Liver (tissue), 8 donors: ENCODE measurements at regions not wholly inside any gene's neighbourhood (a gene's known extent, or its start where the extent isn't known, plus 50 kb on each side); places are given as distances from the start of the nearest gene placed in this dataset.

Experiments
- DNase-seq: peaks from one replicate; pipeline ENCODE4 v3.0.0-alpha.2; 2017; ENCODE audit warnings: low spot score
- H3K27ac ChIP-seq, 2 donors: one replicate each; pipeline ENCODE4 v1.7.0; 2013; ENCODE audit warnings: inconsistent platforms in 2 of 2, low read length in 2 of 2, control low read depth in 1 of 2, low read depth in 1 of 2, mild to moderate bottlenecking in 1 of 2
- H3K27me3 ChIP-seq, 4 donors: one replicate each; pipeline versions ENCODE4 v1.6.1 to v1.7.0; 2013; ENCODE audit warnings: low read length in 3 of 4, inconsistent platforms in 1 of 4, mild to moderate bottlenecking in 1 of 4, moderate library complexity in 1 of 4; ENCODE audit not compliant: control insufficient read depth in 4 of 4, insufficient read depth in 4 of 4
- H3K36me3 ChIP-seq, 4 donors: one replicate each; pipeline versions ENCODE4 v1.6.1 to v1.7.0; 2013; ENCODE audit warnings: low read length in 3 of 4, mild to moderate bottlenecking in 3 of 4, low read depth in 1 of 4, moderate library complexity in 1 of 4; ENCODE audit not compliant: control insufficient read depth in 4 of 4, insufficient read depth in 3 of 4
- H3K4me1 ChIP-seq, 4 donors: one replicate each; pipeline versions ENCODE4 v1.6.1 to v1.7.0; 2013; ENCODE audit warnings: low read length in 3 of 4, mild to moderate bottlenecking in 3 of 4, moderate library complexity in 1 of 4; ENCODE audit not compliant: control insufficient read depth in 4 of 4, insufficient read depth in 4 of 4
- H3K4me3 ChIP-seq, 3 donors: one replicate each; pipeline versions ENCODE4 v1.6.1 to v1.7.0; 2013; ENCODE audit warnings: low read length in 3 of 3, control low read depth in 1 of 3, low read depth in 1 of 3, mild to moderate bottlenecking in 1 of 3
- H3K9ac ChIP-seq, 2 donors: one replicate each; pipeline ENCODE4 v1.7.0; 2013; ENCODE audit warnings: low read length in 2 of 2, mild to moderate bottlenecking in 2 of 2, moderate library complexity in 2 of 2, control low read depth in 1 of 2, low read depth in 1 of 2
- H3K9me3 ChIP-seq, 4 donors: one replicate each; pipeline versions ENCODE4 v1.6.1 to v1.7.0; 2013; ENCODE audit warnings: low read length in 3 of 4; ENCODE audit not compliant: control insufficient read depth in 4 of 4
- ATF3 ChIP-seq: IDR thresholded peaks from 2 replicates; pipeline ENCODE4 v1.6.1; 2016; ENCODE audit warnings: antibody characterized with exemption
- CTCF ChIP-seq: fragments of 150-350 bp; IDR thresholded peaks from 2 replicates; pipeline ENCODE4 v1.5.1; 2017; ENCODE audit warnings: improper control_type of control experiment, low read depth, low read length; ENCODE audit not compliant: missing input control
- EGR1 ChIP-seq, 2 donors: IDR thresholded peaks; 2 replicates each; pipeline ENCODE4 v1.6.1; 2016 to 2018; ENCODE audit warnings: antibody characterized with exemption in 2 of 2, low read depth in 2 of 2
- FOXA1 ChIP-seq: IDR thresholded peaks from 2 replicates; pipeline ENCODE4 v1.6.1; 2016; ENCODE audit warnings: antibody characterized with exemption
- FOXA2 ChIP-seq: IDR thresholded peaks from 2 replicates; pipeline ENCODE4 v1.6.1; 2016; ENCODE audit warnings: antibody characterized with exemption
- GABPA ChIP-seq, 2 donors: IDR thresholded peaks in 1 of 2; conservative IDR thresholded peaks in 1 of 2; 2 replicates each; pipeline ENCODE4 v1.6.1; 2016; ENCODE audit warnings: antibody characterized with exemption in 2 of 2, mild to moderate bottlenecking in 1 of 2, moderate library complexity in 1 of 2
- HNF4A ChIP-seq, 2 donors: conservative IDR thresholded peaks; 2 replicates each; pipeline ENCODE4 v1.6.1; 2016; ENCODE audit warnings: antibody characterized with exemption in 2 of 2, mild to moderate bottlenecking in 2 of 2
- HNF4G ChIP-seq: IDR thresholded peaks from 2 replicates; pipeline ENCODE4 v1.6.1; 2016; ENCODE audit warnings: antibody characterized with exemption
- JUND ChIP-seq, 2 donors: IDR thresholded peaks; 2 replicates each; pipeline ENCODE4 v1.6.1; 2016; ENCODE audit warnings: antibody characterized with exemption in 2 of 2
- MAX ChIP-seq: IDR thresholded peaks from 2 replicates; pipeline ENCODE4 v1.6.1; 2016; ENCODE audit warnings: antibody characterized with exemption
- NR2F2 ChIP-seq: IDR thresholded peaks from 2 replicates; pipeline ENCODE4 v1.6.1; 2016; ENCODE audit warnings: antibody characterized with exemption
- RAD21 ChIP-seq, 2 donors: IDR thresholded peaks; 2 replicates each; pipeline ENCODE4 v1.6.1; 2016; ENCODE audit warnings: antibody characterized with exemption in 2 of 2, mild to moderate bottlenecking in 2 of 2
- REST ChIP-seq: IDR thresholded peaks from 2 replicates; pipeline ENCODE4 v1.6.1; 2016; ENCODE audit warnings: antibody characterized with exemption, mild to moderate bottlenecking
- RXRA ChIP-seq, 2 donors: IDR thresholded peaks; 2 replicates each; pipeline ENCODE4 v1.6.1; 2017 to 2018; ENCODE audit warnings: antibody characterized with exemption in 2 of 2, mild to moderate bottlenecking in 1 of 2
- SP1 ChIP-seq: IDR thresholded peaks from 2 replicates; pipeline ENCODE4 v1.6.1; 2018; ENCODE audit warnings: antibody characterized with exemption, mild to moderate bottlenecking
- TAF1 ChIP-seq: conservative IDR thresholded peaks from 2 replicates; pipeline ENCODE4 v1.6.1; 2016; ENCODE audit warnings: antibody characterized with exemption, mild to moderate bottlenecking
- YY1 ChIP-seq: IDR thresholded peaks from 2 replicates; pipeline ENCODE4 v1.6.1; 2016; ENCODE audit warnings: antibody characterized with exemption, mild to moderate bottlenecking
- ZBTB33 ChIP-seq: IDR thresholded peaks from 2 replicates; pipeline ENCODE4 v1.6.1; 2016; ENCODE audit warnings: antibody characterized with exemption
- WGBS: extraction: QIAGEN DNeasy Blood & Tissue Kit; methylation state at CpG from one replicate; pipeline ENCODE4 v1.1.7; 2013; 5-methylcytosine and 5-hydroxymethylcytosine counted together
- donor health status: healthy.
- donor health status: healthy.
- donor health status: healthy.
- donor health status: healthy.
- donor health status: healthy.

- no peak for DNase-seq
- Histone ChIP-seq H3K27me3 (no peaks in the 10 kb centered on the region), H3K27ac (no peak overlapping the region), H3K4me3 (no peak overlapping the region), H3K9me3 (no peaks in the 10 kb centered on the region), H3K4me1 (no peaks in the 10 kb centered on the region), H3K36me3 (no peaks in the 10 kb centered on the region), H3K9ac (no peak overlapping the region)
- 54% methylated on average over 2 of the region's 2 CpGs for WGBS
- TF ChIP-seq NR2F2 (no peak), GABPA (IDR thresholded peaks at IDR 0.05 in 1 of 2, conservative IDR thresholded peaks at IDR 0.05 in 1 of 2) (no peak), SP1 (no peak), YY1 (no peak), REST (no peak), FOXA2 (no peak), TAF1 (no peak), FOXA1 (no peak), JUND (IDR thresholded peaks at IDR 0.05) (no peak), MAX (no peak), HNF4G (no peak)
Measured at GRCh38 chr13:84049443-84050219, 167.4 kb upstream of the SLITRK1 start.

GRCh38 chr13:84044805-84045204 is 162.5 kb upstream of the SLITRK1 start:
- Histone ChIP-seq H3K27me3 (no peaks in the 10 kb centered on the region), H3K36me3 (no peaks in the 10 kb centered on the region), H3K4me3 (no peak overlapping the region), H3K27ac (no peak overlapping the region), H3K9ac (no peak overlapping the region), H3K9me3 (no peaks in the 10 kb centered on the region), H3K4me1 (no peaks in the 10 kb centered on the region)
- DNase-seq: no peak
- TF ChIP-seq SP1: no peak
- no peak for TF ChIP-seq REST
- TF ChIP-seq HNF4G: no peak
- no peak for TF ChIP-seq RXRA (IDR thresholded peaks at IDR 0.05)
- no peak for TF ChIP-seq NR2F2
- no peak for TF ChIP-seq MAX
- no peak for TF ChIP-seq FOXA2
- no peak for TF ChIP-seq EGR1 (IDR thresholded peaks at IDR 0.05; ENCODE audit: low read depth in 2 of 2)
- TF ChIP-seq CTCF: no peak
- no peak for TF ChIP-seq RAD21 (IDR thresholded peaks at IDR 0.05)
- no peak for TF ChIP-seq GABPA (IDR thresholded peaks at IDR 0.05 in 1 of 2, conservative IDR thresholded peaks at IDR 0.05 in 1 of 2)
- no peak for TF ChIP-seq JUND (IDR thresholded peaks at IDR 0.05)
- no peak for TF ChIP-seq YY1
- TF ChIP-seq ZBTB33: no peak
- no peak for TF ChIP-seq HNF4A (conservative IDR thresholded peaks at IDR 0.05)
- TF ChIP-seq FOXA1: no peak
- TF ChIP-seq TAF1: no peak
- TF ChIP-seq ATF3: no peak
- WGBS: 76% methylated on average over 2 of the region's 2 CpGs
